Epithelial cell of prostate (primary cell): ENCODE measurements at regions not wholly inside any gene's neighbourhood (a gene's known extent, or its start where the extent isn't known, plus 50 kb on each side); places are given as distances from the start of the nearest gene placed in this dataset.

Source experiments
- DNase-seq: peaks from one replicate; pipeline ENCODE4 v3.0.0-alpha.2; 2011; ENCODE audit warnings: low read depth, low spot score
- H3K27ac ChIP-seq: fragments of 450-650 bp; 2 replicates; pipeline ENCODE4 v1.5.1; 2017; ENCODE audit warnings: mild to moderate bottlenecking

- DNase-seq = peak; percentile 93
Observed at GRCh38 chr17:45705123-45706009, 78.8 kb upstream of the CRHR1 start.

GRCh38 chr17:45706033-45706432, 78.1 kb upstream of the CRHR1 start:
- no peak for DNase-seq
- no peak overlapping the region for H3K27ac ChIP-seq

More at GRCh38 chr17:45705123-45706009, 78.8 kb upstream of the CRHR1 start:
- no peak overlapping the region for H3K27ac ChIP-seq

- no peak overlapping the region for H3K27ac ChIP-seq
Observed at GRCh38 chr17:45708707-45709290, 75.3 kb upstream of the CRHR1 start.

GRCh38 chr17:45709728-45710288, 74.3 kb upstream of the CRHR1 start:
- H3K27ac ChIP-seq = no peak overlapping the region
- DNase-seq = no peak

More at GRCh38 chr17:45708707-45709290, 75.3 kb upstream of the CRHR1 start:
- no peak for DNase-seq

- no peak overlapping the region for H3K27ac ChIP-seq
- no peak for DNase-seq
Observed at GRCh38 chr17:45715787-45716186, 68.3 kb upstream of the CRHR1 start.

- H3K27ac ChIP-seq = no peak overlapping the region
- DNase-seq = no peak
Observed at GRCh38 chr17:45718791-45719190, 65.3 kb upstream of the CRHR1 start.

- peak; percentile 76 for DNase-seq
- H3K27ac ChIP-seq = no peak overlapping the region
Observed at GRCh38 chr17:45719335-45720071, 64.6 kb upstream of the CRHR1 start.

GRCh38 chr17:45720386-45720785, 63.7 kb upstream of the CRHR1 start:
- no peak overlapping the region for H3K27ac ChIP-seq
- DNase-seq = no peak

GRCh38 chr17:45722161-45722560, 62.0 kb upstream of the CRHR1 start:
- no peak for DNase-seq
- no peak overlapping the region for H3K27ac ChIP-seq

- H3K27ac ChIP-seq = no peak overlapping the region
- no peak for DNase-seq
Observed at GRCh38 chr17:45729294-45729907, 54.7 kb upstream of the CRHR1 start.

- DNase-seq = no peak
Observed at GRCh38 chr17:45730192-45730591, 53.9 kb upstream of the CRHR1 start.

GRCh38 chr17:45731459-45731858, 52.7 kb upstream of the CRHR1 start:
- no peak for DNase-seq
- no peak overlapping the region for H3K27ac ChIP-seq

More at GRCh38 chr17:45730192-45730591, 53.9 kb upstream of the CRHR1 start:
- no peak overlapping the region for H3K27ac ChIP-seq

GRCh38 chr17:45732926-45733505, 51.1 kb upstream of the CRHR1 start:
- no peak for DNase-seq

GRCh38 chr17:45733781-45734180, 50.3 kb upstream of the CRHR1 start:
- H3K27ac ChIP-seq = no peak overlapping the region
- no peak for DNase-seq

More at GRCh38 chr17:45732926-45733505, 51.1 kb upstream of the CRHR1 start:
- H3K27ac ChIP-seq = no peak overlapping the region
